Caco-2 (cell line): ENCODE measurements at regions not wholly inside any gene's neighbourhood (a gene's known extent, or its start where the extent isn't known, plus 50 kb on each side); places are given as distances from the start of the nearest gene placed in this dataset.

Experiments used
- BruUV-seq: library from RNA; stranded (reverse); fragments of 400-500 nt; replicated peaks from 2 replicates; lab custom pipeline; 2021; lab: Mats Ljungman, UMichigan
- CTCF ChIA-PET: fragments of 300-600 bp; sonication (Branson Sonifier 250); formaldehyde crosslinking; loops from one replicate; lab custom pipeline; 2022; ENCODE audit warnings: antibody characterized with exemption; lab: Charles Lee
- POLR2A ChIA-PET: fragments of 300-600 bp; sonication (Branson Sonifier 250); formaldehyde crosslinking; loops from one replicate; lab custom pipeline; 2022; ENCODE audit warnings: antibody characterized with exemption; lab: Charles Lee
- DNase-seq, 2 experiments: peaks; one replicate each; pipeline versions ENCODE4 v3.0.0 to v3.0.0-alpha.2; 2020 to 2022
- H3K27me3 ChIP-seq: replicated peaks from 2 replicates; pipeline ENCODE4 v1.6.0; 2011; ENCODE audit warnings: low read length; ENCODE audit not compliant: control insufficient read depth, insufficient read depth
- H3K36me3 ChIP-seq: 2 replicates; pipeline ENCODE4 v1.5.1; 2011; ENCODE audit warnings: low read length; ENCODE audit not compliant: control insufficient read depth, insufficient read depth
- H3K4me1 ChIP-seq: fragments of 250-450 bp; sonication (Bioruptor Pico); 2 replicates; pipeline ENCODE4 v1.5.1; 2020; ENCODE audit warnings: mild to moderate bottlenecking
- H3K4me3 ChIP-seq: 2 replicates; pipeline ENCODE4 v1.5.1; 2011; ENCODE audit warnings: low read depth, mild to moderate bottlenecking, control low read depth, low read length
- H3K9me3 ChIP-seq: fragments of 250-450 bp; sonication (Bioruptor Pico); 2 replicates; pipeline ENCODE4 v1.5.1; 2020; ENCODE audit warnings: mild to moderate bottlenecking, moderate library complexity
- H3K27ac Mint-ChIP-seq: one replicate; pipeline ENCODE4 v1.8.0; 2022; ENCODE audit warnings: mixed read lengths; ENCODE audit not compliant: unreplicated experiment
- H3K27me3 Mint-ChIP-seq: one replicate; pipeline ENCODE4 v1.8.0; 2022; ENCODE audit warnings: mixed read lengths; ENCODE audit not compliant: insufficient read depth, unreplicated experiment
- H3K36me3 Mint-ChIP-seq: one replicate; pipeline ENCODE4 v1.8.0; 2022; ENCODE audit warnings: mild to moderate bottlenecking, mixed read lengths; ENCODE audit not compliant: insufficient read depth, unreplicated experiment
- H3K4me1 Mint-ChIP-seq: one replicate; pipeline ENCODE4 v1.8.0; 2022; ENCODE audit warnings: low read depth, mixed read lengths; ENCODE audit not compliant: unreplicated experiment
- H3K4me3 Mint-ChIP-seq: one replicate; pipeline ENCODE4 v1.8.0; 2022; ENCODE audit warnings: mild to moderate bottlenecking, moderate library complexity, mixed read lengths; ENCODE audit not compliant: unreplicated experiment
- H3K9me3 Mint-ChIP-seq: one replicate; pipeline ENCODE4 v1.8.0; 2022; ENCODE audit warnings: mixed read lengths; ENCODE audit not compliant: unreplicated experiment
- CTCF ChIP-seq, 2 experiments: fragments of 200-600 bp in 1 of 2; IDR thresholded peaks; 1 replicate in 1 of 2; 2 replicates in 1 of 2; pipeline versions ENCODE4 v1.5.1 to v1.8.0; 2011 to 2022; ENCODE audit warnings: antibody characterized with exemption in 1 of 2, control low read depth in 1 of 2, inconsistent platforms in 1 of 2, low read depth in 1 of 2, low read length in 1 of 2, mild to moderate bottlenecking in 1 of 2, moderate library complexity in 1 of 2; ENCODE audit not compliant: insufficient read depth in 1 of 2, severe bottlenecking in 1 of 2, unreplicated experiment in 1 of 2
- intact Hi-C: fragments of 100-400 bp; cut with micrococcal nuclease; formaldehyde crosslinking; loops from one replicate; pipeline ENCODE4 v1.10.0; 2022; ENCODE audit not compliant: unreplicated experiment

DNA sequence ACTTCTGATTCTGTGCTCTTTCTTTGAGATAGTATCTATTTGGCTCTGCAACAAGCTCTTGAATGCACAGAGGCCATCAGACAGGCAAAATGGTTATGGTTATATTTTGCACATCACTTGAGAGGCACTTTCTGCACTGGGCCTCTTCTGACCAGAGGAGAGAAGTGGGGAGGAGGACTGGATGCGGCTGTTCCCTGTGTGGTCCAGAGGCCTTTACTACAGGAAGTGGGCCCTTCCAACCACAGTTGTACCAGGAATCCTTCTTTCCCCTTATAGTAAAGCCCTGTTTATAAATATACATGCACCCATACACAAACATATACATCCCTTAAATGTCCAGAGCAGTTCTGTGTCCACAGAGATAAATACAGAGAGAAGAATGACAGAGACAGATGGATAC is 182.7 kb upstream of the HHIP start:
- Histone ChIP-seq H3K4me3 (no peak overlapping the region), H3K9me3 (no peaks in the 10 kb centered on the region), H3K36me3 (no peaks in the 10 kb centered on the region), H3K4me1 (no peaks in the 10 kb centered on the region), H3K27me3 (no peaks in the 10 kb centered on the region)
- Mint-ChIP-seq H3K36me3 (no peaks in the 10 kb centered on the region), H3K27ac (no peak overlapping the region), H3K27me3 (peaks cover 5% of the 10 kb centered on the region), H3K4me3 (no peak overlapping the region), H3K4me1 (no peaks in the 10 kb centered on the region), H3K9me3 (no peaks in the 10 kb centered on the region)
- intact Hi-C loops, result no loop called here
- no peak for TF ChIP-seq CTCF (IDR thresholded peaks at IDR 0.05; ENCODE audit: insufficient read depth in 1 of 2, low read depth in 1 of 2, low read length in 1 of 2, severe bottlenecking in 1 of 2, unreplicated experiment in 1 of 2)
- BruUV-seq, result no TSS peak
- CTCF ChIA-PET, result no interaction called here
- POLR2A ChIA-PET, result no interaction called here
- no peak for DNase-seq

- Mint-ChIP-seq H3K4me1 (no peaks in the 10 kb centered on the region), H3K9me3 (no peaks in the 10 kb centered on the region), H3K36me3 (no peaks in the 10 kb centered on the region), H3K27me3 (peaks cover 3% of the 10 kb centered on the region), H3K27ac (no peak overlapping the region), H3K4me3 (no peak overlapping the region)
- H3K4me1 ChIP-seq, result no peaks in the 10 kb centered on the region
- H3K4me3 ChIP-seq, result no peak overlapping the region
- no peaks in the 10 kb centered on the region for H3K27me3 ChIP-seq
- POLR2A ChIA-PET, result no interaction called here
- H3K9me3 ChIP-seq, result no peaks in the 10 kb centered on the region
- no peak for TF ChIP-seq CTCF (IDR thresholded peaks at IDR 0.05; ENCODE audit: insufficient read depth in 1 of 2, low read depth in 1 of 2, low read length in 1 of 2, severe bottlenecking in 1 of 2, unreplicated experiment in 1 of 2)
- no TSS peak for BruUV-seq
- H3K36me3 ChIP-seq, result no peaks in the 10 kb centered on the region
- CTCF ChIA-PET, result no interaction called here
- intact Hi-C loops, result no loop called here
- no peak for DNase-seq
These were observed 182.1 kb upstream of the HHIP start for GRCh38 chr4:144463896-144464295.

GRCh38 chr4:144465546-144465945 is 180.4 kb upstream of the HHIP start:
- intact Hi-C loops, result no loop called here
- no TSS peak for BruUV-seq
- Mint-ChIP-seq H3K27ac (no peak overlapping the region), H3K9me3 (no peaks in the 10 kb centered on the region), H3K36me3 (no peaks in the 10 kb centered on the region), H3K4me1 (no peaks in the 10 kb centered on the region), H3K4me3 (no peak overlapping the region), H3K27me3 (no peaks in the 10 kb centered on the region)
- ChIA-PET POLR2A (no interaction called here), CTCF (no interaction called here)
- Histone ChIP-seq H3K4me1 (no peaks in the 10 kb centered on the region), H3K9me3 (no peaks in the 10 kb centered on the region), H3K4me3 (no peak overlapping the region), H3K36me3 (no peaks in the 10 kb centered on the region), H3K27me3 (no peaks in the 10 kb centered on the region)
- no peak for DNase-seq
- TF ChIP-seq CTCF (IDR thresholded peaks at IDR 0.05; ENCODE audit: insufficient read depth in 1 of 2, low read depth in 1 of 2, low read length in 1 of 2, severe bottlenecking in 1 of 2, unreplicated experiment in 1 of 2), result no peak
